CD14-positive monocyte (primary cell): ENCODE measurements at regions not wholly inside any gene's neighbourhood (a gene's known extent, or its start where the extent isn't known, plus 50 kb on each side); places are given as distances from the start of the nearest gene placed in this dataset.

Experiments used
- DNase-seq, 3 donors: peaks; one replicate each; pipeline ENCODE4 v3.0.0-alpha.2; 2011 to 2022
- H2AFZ ChIP-seq: 2 replicates; pipeline ENCODE4 v1.6.0; 2012; ENCODE audit warnings: mild to moderate bottlenecking, low read depth, low read length, inconsistent platforms; ENCODE audit not compliant: insufficient read depth, poor library complexity, severe bottlenecking
- H3K27ac ChIP-seq, 2 donors: 1 replicate in 1 of 2; 2 replicates in 1 of 2; pipeline ENCODE4 v1.5.1; 2012 to 2013; ENCODE audit warnings: low read length in 2 of 2, control low read depth in 1 of 2, inconsistent platforms in 1 of 2, low read depth in 1 of 2, mild to moderate bottlenecking in 1 of 2
- H3K27me3 ChIP-seq, 2 donors: one replicate each; pipeline versions ENCODE4 v1.6.0 to v1.6.1; 2011 to 2013; ENCODE audit warnings: low read length in 2 of 2; ENCODE audit not compliant: control insufficient read depth in 2 of 2, insufficient read depth in 2 of 2
- H3K36me3 ChIP-seq, 2 donors: replicated peaks in 1 of 2; 1 replicate in 1 of 2; 2 replicates in 1 of 2; pipeline versions ENCODE4 v1.5.1 to v1.6.1; 2012 to 2013; ENCODE audit warnings: low read length in 2 of 2, control low read depth in 1 of 2, inconsistent platforms in 1 of 2, mild to moderate bottlenecking in 1 of 2; ENCODE audit not compliant: insufficient read depth in 2 of 2, control insufficient read depth in 1 of 2
- H3K4me1 ChIP-seq, 2 donors: 1 replicate in 1 of 2; 2 replicates in 1 of 2; pipeline versions ENCODE4 v1.5.1 to v1.6.1; 2012 to 2013; ENCODE audit warnings: low read length in 2 of 2, control low read depth in 1 of 2, inconsistent platforms in 1 of 2, mild to moderate bottlenecking in 1 of 2, moderate library complexity in 1 of 2; ENCODE audit not compliant: insufficient read depth in 2 of 2, control insufficient read depth in 1 of 2
- H3K4me2 ChIP-seq: replicated peaks from 2 replicates; pipeline ENCODE3; 2012; ENCODE audit warnings: low read length, moderate library complexity, mild to moderate bottlenecking; ENCODE audit not compliant: poor library complexity, severe bottlenecking; ENCODE audit errors: extremely low read depth
- H3K4me3 ChIP-seq, 3 experiments: fragments of 200-600 bp in 1 of 3; sonication (generic) in 1 of 3; replicated peaks in 1 of 3; 1 replicate in 2 of 3; 2 replicates in 1 of 3; pipeline ENCODE4 v1.5.1; 2011 to 2013; ENCODE audit warnings: low read length in 3 of 3, mild to moderate bottlenecking in 3 of 3, control low read depth in 2 of 3, low read depth in 2 of 3, inconsistent platforms in 1 of 3, moderate library complexity in 1 of 3
- H3K79me2 ChIP-seq: 2 replicates; pipeline ENCODE4 v1.6.0; 2012; ENCODE audit warnings: mild to moderate bottlenecking, control low read depth, inconsistent platforms, low read length, moderate library complexity; ENCODE audit not compliant: insufficient read depth
- H3K9ac ChIP-seq: 2 replicates; pipeline ENCODE4 v1.6.0; 2017; ENCODE audit warnings: low read length, mild to moderate bottlenecking; ENCODE audit not compliant: insufficient read depth, poor library complexity, severe bottlenecking
- H3K9me3 ChIP-seq, 2 donors: replicated peaks in 1 of 2; 1 replicate in 1 of 2; 2 replicates in 1 of 2; pipeline versions ENCODE4 v1.5.1 to v1.6.1; 2012 to 2013; ENCODE audit warnings: low read length in 2 of 2, control low read depth in 1 of 2; ENCODE audit not compliant: control insufficient read depth in 1 of 2, insufficient read depth in 1 of 2
- H4K20me1 ChIP-seq: 2 replicates; pipeline ENCODE4 v1.6.0; 2012; ENCODE audit warnings: mild to moderate bottlenecking, low read length, control low read depth, moderate library complexity; ENCODE audit not compliant: insufficient read depth
- H3K27ac Mint-ChIP-seq, 7 donors: one replicate each; pipeline ENCODE4 v1.8.0; 2020; ENCODE audit warnings: mild to moderate bottlenecking in 7 of 7, mixed read lengths in 7 of 7, moderate library complexity in 6 of 7, inconsistent platforms in 2 of 7
- H3K27me3 Mint-ChIP-seq, 3 donors: one replicate each; pipeline ENCODE4 v1.8.0; 2021 to 2022; ENCODE audit warnings: low read depth in 3 of 3, mild to moderate bottlenecking in 3 of 3, mixed read lengths in 3 of 3, moderate library complexity in 3 of 3, inconsistent platforms in 1 of 3
- H3K36me3 Mint-ChIP-seq, 2 donors: one replicate each; pipeline ENCODE4 v1.8.0; 2020; ENCODE audit warnings: mixed read lengths in 2 of 2, inconsistent platforms in 1 of 2, mild to moderate bottlenecking in 1 of 2
- H3K4me1 Mint-ChIP-seq: one replicate; pipeline ENCODE4 v1.8.0; 2020; ENCODE audit warnings: mild to moderate bottlenecking, mixed read lengths
- H3K4me3 Mint-ChIP-seq, 2 donors: one replicate each; pipeline ENCODE4 v1.8.0; 2020; ENCODE audit warnings: mild to moderate bottlenecking in 2 of 2, mixed read lengths in 2 of 2, moderate library complexity in 1 of 2
- H3K9me3 Mint-ChIP-seq, 7 donors: one replicate each; pipeline ENCODE4 v1.8.0; 2020 to 2022; ENCODE audit warnings: mixed read lengths in 7 of 7, mild to moderate bottlenecking in 6 of 7, moderate library complexity in 6 of 7, inconsistent platforms in 2 of 7
- CTCF ChIP-seq: fragments of 200-600 bp; IDR thresholded peaks from one replicate; pipeline ENCODE4 v1.8.0; 2022; ENCODE audit warnings: antibody characterized with exemption, mild to moderate bottlenecking
- WGBS: methylation state at CpG from one replicate; pipeline ENCODE4 v1.1.5; 2013; ENCODE audit warnings: missing lambda C conversion rate; ENCODE audit not compliant: insufficient coverage; 5-methylcytosine and 5-hydroxymethylcytosine counted together
- intact Hi-C, 2 donors: fragments of 100-400 bp; cut with micrococcal nuclease; formaldehyde crosslinking; loops; one replicate each; pipeline versions ENCODE4 v1.15.0 to v1.15.1; 2023

DNA sequence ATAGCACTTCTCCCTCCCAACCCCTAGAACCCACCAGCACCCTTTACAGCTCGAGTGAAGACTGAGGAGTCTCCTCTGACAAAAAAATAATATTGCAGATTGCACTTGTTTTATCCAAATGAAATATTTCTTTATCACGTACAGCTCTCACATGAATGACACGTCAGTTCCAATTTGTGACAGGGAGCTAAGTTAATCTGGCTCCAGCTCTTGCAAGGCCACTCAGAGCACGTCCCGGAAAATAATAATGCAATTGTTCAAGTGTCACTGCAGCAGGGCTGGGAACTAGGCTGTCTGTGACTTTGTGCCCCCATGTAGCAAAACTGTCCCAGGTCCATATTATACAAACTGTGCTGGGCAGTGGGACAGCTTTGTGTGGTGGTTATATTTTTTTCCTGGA, 539.6 kb downstream of the VRK1 start:
- Histone ChIP-seq H3K9me3 (peaks cover 0 to 10% of the 10 kb centered on the region in 2 donors), H3K9ac (no peak overlapping the region), H3K79me2 (no peaks in the 10 kb centered on the region), H3K4me2 (no peak overlapping the region), H3K4me1 (no peaks in the 10 kb centered on the region), H3K27ac (no peak overlapping the region), H4K20me1 (no peaks in the 10 kb centered on the region), H3K4me3 (no peak overlapping the region), H3K27me3 (no peaks in the 10 kb centered on the region), H3K36me3 (no peaks in the 10 kb centered on the region), H2AFZ (no peak overlapping the region)
- no peak overlapping the region for H3K27ac Mint-ChIP-seq
- H3K36me3 Mint-ChIP-seq: no peaks in the 10 kb centered on the region
- no peak for TF ChIP-seq CTCF
- intact Hi-C loops: no loop called here
- peaks cover 0 to 6% (median 2%) of the 10 kb centered on the region in 3 donors for H3K27me3 Mint-ChIP-seq
- WGBS: 96% methylated on average over 4 of the region's 5 CpGs
- DNase-seq: no peak
- H3K9me3 Mint-ChIP-seq: peaks cover 2 to 20% (median 7%) of the 10 kb centered on the region in 7 donors
- H3K4me1 Mint-ChIP-seq: no peaks in the 10 kb centered on the region
- no peak overlapping the region for H3K4me3 Mint-ChIP-seq

DNA sequence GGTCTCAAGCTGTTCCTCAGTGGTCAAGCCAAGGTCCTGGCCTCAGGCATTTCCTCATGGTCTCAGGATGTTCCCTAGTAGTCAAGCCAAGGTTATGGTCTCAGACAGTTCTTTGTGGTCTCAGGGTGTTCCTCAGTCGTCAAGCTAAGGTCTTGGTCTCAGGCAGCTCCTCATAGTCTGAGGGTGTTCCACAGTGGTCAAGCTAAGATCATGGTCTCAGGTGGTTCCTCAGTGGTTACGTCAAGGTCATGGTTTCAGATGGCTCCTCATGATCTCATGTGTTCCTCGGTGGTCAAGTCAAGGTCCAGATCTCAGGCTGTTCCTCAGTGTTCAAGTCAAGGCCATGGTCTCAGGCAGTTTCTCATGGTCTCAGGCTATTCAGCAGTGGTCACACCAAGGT, 540.1 kb downstream of the VRK1 start:
- Histone ChIP-seq H3K79me2 (no peaks in the 10 kb centered on the region), H3K4me3 (no peak overlapping the region), H3K27ac (no peak overlapping the region), H4K20me1 (no peaks in the 10 kb centered on the region), H3K9ac (no peak overlapping the region), H3K9me3 (peaks cover 0 to 10% of the 10 kb centered on the region in 2 donors), H3K4me1 (no peaks in the 10 kb centered on the region), H3K27me3 (no peaks in the 10 kb centered on the region), H3K36me3 (no peaks in the 10 kb centered on the region), H2AFZ (no peak overlapping the region), H3K4me2 (no peak overlapping the region)
- no peak for DNase-seq
- Mint-ChIP-seq H3K27me3 (peaks cover 0 to 6% (median 2%) of the 10 kb centered on the region in 3 donors), H3K4me1 (no peaks in the 10 kb centered on the region), H3K36me3 (no peaks in the 10 kb centered on the region), H3K4me3 (no peak overlapping the region), H3K27ac (no peak overlapping the region), H3K9me3 (peaks cover 2 to 20% (median 7%) of the 10 kb centered on the region in 7 donors)
- no peak for TF ChIP-seq CTCF
- intact Hi-C loops: no loop called here
- WGBS: 86% methylated on average over 3 of the region's 3 CpGs
